ENCODE measurements at regions not wholly inside any gene's neighbourhood (a gene's known extent, or its start where the extent isn't known, plus 50 kb on each side); places are given as distances from the start of the nearest gene placed in this dataset.
"Not testable (repeated sequence)": the region's sequence is repeated elsewhere in the genome, so short reads cannot be mapped to it uniquely, and the experiment has no call there.

GRCh38 chr11:134504146-134504905 is 92.3 kb upstream of the B3GAT1 start:
- no peak for DNase-seq (ENCODE audit: low spot score)
- H3K9me3 Mint-ChIP-seq: no peaks in the 10 kb centered on the region
- H3K27ac Mint-ChIP-seq: no peak overlapping the region
- no peaks in the 10 kb centered on the region for H3K27me3 Mint-ChIP-seq (ENCODE audit: low read depth)
- H3K36me3 Mint-ChIP-seq (ENCODE audit: low read depth): no peaks in the 10 kb centered on the region
- H3K4me1 Mint-ChIP-seq (ENCODE audit: low read depth): no peaks in the 10 kb centered on the region
- H3K4me3 Mint-ChIP-seq: no peak overlapping the region

GRCh38 chr11:134503596-134503995 is 91.6 kb upstream of the B3GAT1 start:
- Mint-ChIP-seq H3K9me3 (no peaks in the 10 kb centered on the region), H3K36me3 (ENCODE audit: low read depth) (no peaks in the 10 kb centered on the region), H3K27ac (no peak overlapping the region), H3K27me3 (ENCODE audit: low read depth) (no peaks in the 10 kb centered on the region), H3K4me1 (ENCODE audit: low read depth) (no peaks in the 10 kb centered on the region), H3K4me3 (no peak overlapping the region)
- DNase-seq (ENCODE audit: low spot score): no peak

GRCh38 chr11:134503100-134503499 is 91.1 kb upstream of the B3GAT1 start:
- Mint-ChIP-seq H3K36me3 (ENCODE audit: low read depth) (no peaks in the 10 kb centered on the region), H3K9me3 (no peaks in the 10 kb centered on the region), H3K4me1 (ENCODE audit: low read depth) (no peaks in the 10 kb centered on the region), H3K27ac (no peak overlapping the region), H3K4me3 (no peak overlapping the region), H3K27me3 (ENCODE audit: low read depth) (no peaks in the 10 kb centered on the region)
- no peak for DNase-seq (ENCODE audit: low spot score)

GRCh38 chr11:134502153-134502550 is 90.1 kb upstream of the B3GAT1 start:
- Mint-ChIP-seq H3K9me3 (no peaks in the 10 kb centered on the region), H3K36me3 (ENCODE audit: low read depth) (no peaks in the 10 kb centered on the region), H3K27ac (no peak overlapping the region), H3K4me1 (ENCODE audit: low read depth) (no peaks in the 10 kb centered on the region), H3K4me3 (no peak overlapping the region), H3K27me3 (ENCODE audit: low read depth) (no peaks in the 10 kb centered on the region)
- DNase-seq (ENCODE audit: low spot score): no peak

GRCh38 chr11:134501406-134502152 is 89.5 kb upstream of the B3GAT1 start:
- H3K4me3 Mint-ChIP-seq: no peak overlapping the region
- DNase-seq (ENCODE audit: low spot score): no peak
- no peaks in the 10 kb centered on the region for H3K9me3 Mint-ChIP-seq
- H3K36me3 Mint-ChIP-seq (ENCODE audit: low read depth): no peaks in the 10 kb centered on the region
- no peaks in the 10 kb centered on the region for H3K27me3 Mint-ChIP-seq (ENCODE audit: low read depth)
- no peak overlapping the region for H3K27ac Mint-ChIP-seq
- H3K4me1 Mint-ChIP-seq (ENCODE audit: low read depth): no peaks in the 10 kb centered on the region

GRCh38 chr11:134500621-134501020 is 88.6 kb upstream of the B3GAT1 start:
- no peak overlapping the region for H3K4me3 Mint-ChIP-seq
- H3K36me3 Mint-ChIP-seq (ENCODE audit: low read depth): no peaks in the 10 kb centered on the region
- no peaks in the 10 kb centered on the region for H3K27me3 Mint-ChIP-seq (ENCODE audit: low read depth)
- no peak for DNase-seq (ENCODE audit: low spot score)
- H3K4me1 Mint-ChIP-seq (ENCODE audit: low read depth): no peaks in the 10 kb centered on the region
- no peak overlapping the region for H3K27ac Mint-ChIP-seq
- no peaks in the 10 kb centered on the region for H3K9me3 Mint-ChIP-seq

GRCh38 chr11:134499990-134500389 is 87.9 kb upstream of the B3GAT1 start:
- H3K4me3 Mint-ChIP-seq: no peak overlapping the region
- H3K36me3 Mint-ChIP-seq (ENCODE audit: low read depth): no peaks in the 10 kb centered on the region
- DNase-seq (ENCODE audit: low spot score): no peak
- H3K9me3 Mint-ChIP-seq: peaks cover 2% of the 10 kb centered on the region
- H3K27me3 Mint-ChIP-seq (ENCODE audit: low read depth): no peaks in the 10 kb centered on the region
- no peaks in the 10 kb centered on the region for H3K4me1 Mint-ChIP-seq (ENCODE audit: low read depth)
- no peak overlapping the region for H3K27ac Mint-ChIP-seq

GRCh38 chr11:134498326-134499139 is 86.5 kb upstream of the B3GAT1 start:
- peaks cover 5% of the 10 kb centered on the region for H3K9me3 Mint-ChIP-seq
- no peaks in the 10 kb centered on the region for H3K27me3 Mint-ChIP-seq (ENCODE audit: low read depth)
- H3K4me3 Mint-ChIP-seq: no peak overlapping the region
- no peaks in the 10 kb centered on the region for H3K36me3 Mint-ChIP-seq (ENCODE audit: low read depth)
- H3K27ac Mint-ChIP-seq: no peak overlapping the region
- no peak for DNase-seq (ENCODE audit: low spot score)
- H3K4me1 Mint-ChIP-seq (ENCODE audit: low read depth): no peaks in the 10 kb centered on the region

GRCh38 chr11:134497586-134497985 is 85.5 kb upstream of the B3GAT1 start:
- no peaks in the 10 kb centered on the region for H3K27me3 Mint-ChIP-seq (ENCODE audit: low read depth)

GRCh38 chr11:134496058-134496457 is 84.0 kb upstream of the B3GAT1 start:
- H3K27ac Mint-ChIP-seq; DNase-seq (ENCODE audit: low spot score); H3K4me1 Mint-ChIP-seq (ENCODE audit: low read depth); H3K4me3 Mint-ChIP-seq; H3K27me3 Mint-ChIP-seq (ENCODE audit: low read depth); H3K9me3 Mint-ChIP-seq; H3K36me3 Mint-ChIP-seq (ENCODE audit: low read depth): not testable (repeated sequence)

More at GRCh38 chr11:134497586-134497985, 85.5 kb upstream of the B3GAT1 start:
- H3K27ac Mint-ChIP-seq: no peak overlapping the region
- peaks cover 10% of the 10 kb centered on the region for H3K9me3 Mint-ChIP-seq
- no peaks in the 10 kb centered on the region for H3K4me1 Mint-ChIP-seq (ENCODE audit: low read depth)
- no peak for DNase-seq (ENCODE audit: low spot score)
- no peak overlapping the region for H3K4me3 Mint-ChIP-seq
- no peaks in the 10 kb centered on the region for H3K36me3 Mint-ChIP-seq (ENCODE audit: low read depth)

- H3K4me3 Mint-ChIP-seq; H3K4me1 Mint-ChIP-seq (ENCODE audit: low read depth); H3K36me3 Mint-ChIP-seq (ENCODE audit: low read depth); H3K9me3 Mint-ChIP-seq; DNase-seq (ENCODE audit: low spot score); H3K27me3 Mint-ChIP-seq (ENCODE audit: low read depth); H3K27ac Mint-ChIP-seq: not testable (repeated sequence)
Measured at GRCh38 chr11:134494395-134494794, 82.4 kb upstream of the B3GAT1 start.

- H3K4me3 Mint-ChIP-seq; H3K4me1 Mint-ChIP-seq (ENCODE audit: low read depth); DNase-seq (ENCODE audit: low spot score); H3K36me3 Mint-ChIP-seq (ENCODE audit: low read depth); H3K27ac Mint-ChIP-seq; H3K27me3 Mint-ChIP-seq (ENCODE audit: low read depth); H3K9me3 Mint-ChIP-seq: not testable (repeated sequence)
Measured at GRCh38 chr11:134492411-134492810, 80.4 kb upstream of the B3GAT1 start.

GRCh38 chr11:134489728-134490127 is 77.7 kb upstream of the B3GAT1 start:
- Mint-ChIP-seq H3K4me1 (ENCODE audit: low read depth) (no peaks in the 10 kb centered on the region), H3K9me3 (peaks cover 5% of the 10 kb centered on the region), H3K27ac (no peak overlapping the region), H3K27me3 (ENCODE audit: low read depth) (no peaks in the 10 kb centered on the region), H3K4me3 (no peak overlapping the region), H3K36me3 (ENCODE audit: low read depth) (no peaks in the 10 kb centered on the region)
- DNase-seq (ENCODE audit: low spot score): no peak

- H3K4me1 Mint-ChIP-seq (ENCODE audit: low read depth): no peaks in the 10 kb centered on the region
- no peak for DNase-seq (ENCODE audit: low spot score)
- H3K4me3 Mint-ChIP-seq: no peak overlapping the region
- peaks cover 5% of the 10 kb centered on the region for H3K9me3 Mint-ChIP-seq
- H3K36me3 Mint-ChIP-seq (ENCODE audit: low read depth): no peaks in the 10 kb centered on the region
- no peaks in the 10 kb centered on the region for H3K27me3 Mint-ChIP-seq (ENCODE audit: low read depth)
- no peak overlapping the region for H3K27ac Mint-ChIP-seq
Measured at GRCh38 chr11:134488913-134489312, 76.9 kb upstream of the B3GAT1 start.
